Liver (tissue), 8 donors: ENCODE measurements at regions not wholly inside any gene's neighbourhood (a gene's known extent, or its start where the extent isn't known, plus 50 kb on each side); places are given as distances from the start of the nearest gene placed in this dataset.

ENCODE experiments used
- DNase-seq: peaks from one replicate; pipeline ENCODE4 v3.0.0-alpha.2; 2017; ENCODE audit warnings: low spot score
- H3K27ac ChIP-seq, 2 donors: one replicate each; pipeline ENCODE4 v1.7.0; 2013; ENCODE audit warnings: inconsistent platforms in 2 of 2, low read length in 2 of 2, control low read depth in 1 of 2, low read depth in 1 of 2, mild to moderate bottlenecking in 1 of 2
- H3K27me3 ChIP-seq, 4 donors: one replicate each; pipeline versions ENCODE4 v1.6.1 to v1.7.0; 2013; ENCODE audit warnings: low read length in 3 of 4, inconsistent platforms in 1 of 4, mild to moderate bottlenecking in 1 of 4, moderate library complexity in 1 of 4; ENCODE audit not compliant: control insufficient read depth in 4 of 4, insufficient read depth in 4 of 4
- H3K36me3 ChIP-seq, 4 donors: one replicate each; pipeline versions ENCODE4 v1.6.1 to v1.7.0; 2013; ENCODE audit warnings: low read length in 3 of 4, mild to moderate bottlenecking in 3 of 4, low read depth in 1 of 4, moderate library complexity in 1 of 4; ENCODE audit not compliant: control insufficient read depth in 4 of 4, insufficient read depth in 3 of 4
- H3K4me1 ChIP-seq, 4 donors: one replicate each; pipeline versions ENCODE4 v1.6.1 to v1.7.0; 2013; ENCODE audit warnings: low read length in 3 of 4, mild to moderate bottlenecking in 3 of 4, moderate library complexity in 1 of 4; ENCODE audit not compliant: control insufficient read depth in 4 of 4, insufficient read depth in 4 of 4
- H3K4me3 ChIP-seq, 3 donors: one replicate each; pipeline versions ENCODE4 v1.6.1 to v1.7.0; 2013; ENCODE audit warnings: low read length in 3 of 3, control low read depth in 1 of 3, low read depth in 1 of 3, mild to moderate bottlenecking in 1 of 3
- H3K9ac ChIP-seq, 2 donors: one replicate each; pipeline ENCODE4 v1.7.0; 2013; ENCODE audit warnings: low read length in 2 of 2, mild to moderate bottlenecking in 2 of 2, moderate library complexity in 2 of 2, control low read depth in 1 of 2, low read depth in 1 of 2
- H3K9me3 ChIP-seq, 4 donors: one replicate each; pipeline versions ENCODE4 v1.6.1 to v1.7.0; 2013; ENCODE audit warnings: low read length in 3 of 4; ENCODE audit not compliant: control insufficient read depth in 4 of 4
- CTCF ChIP-seq: fragments of 150-350 bp; IDR thresholded peaks from 2 replicates; pipeline ENCODE4 v1.5.1; 2017; ENCODE audit warnings: improper control_type of control experiment, low read depth, low read length; ENCODE audit not compliant: missing input control
- EGR1 ChIP-seq, 2 donors: IDR thresholded peaks; 2 replicates each; pipeline ENCODE4 v1.6.1; 2016 to 2018; ENCODE audit warnings: antibody characterized with exemption in 2 of 2, low read depth in 2 of 2
- FOXA1 ChIP-seq: IDR thresholded peaks from 2 replicates; pipeline ENCODE4 v1.6.1; 2016; ENCODE audit warnings: antibody characterized with exemption
- FOXA2 ChIP-seq: IDR thresholded peaks from 2 replicates; pipeline ENCODE4 v1.6.1; 2016; ENCODE audit warnings: antibody characterized with exemption
- HNF4A ChIP-seq, 2 donors: conservative IDR thresholded peaks; 2 replicates each; pipeline ENCODE4 v1.6.1; 2016; ENCODE audit warnings: antibody characterized with exemption in 2 of 2, mild to moderate bottlenecking in 2 of 2
- HNF4G ChIP-seq: IDR thresholded peaks from 2 replicates; pipeline ENCODE4 v1.6.1; 2016; ENCODE audit warnings: antibody characterized with exemption
- JUND ChIP-seq, 2 donors: IDR thresholded peaks; 2 replicates each; pipeline ENCODE4 v1.6.1; 2016; ENCODE audit warnings: antibody characterized with exemption in 2 of 2
- MAX ChIP-seq: IDR thresholded peaks from 2 replicates; pipeline ENCODE4 v1.6.1; 2016; ENCODE audit warnings: antibody characterized with exemption
- NR2F2 ChIP-seq: IDR thresholded peaks from 2 replicates; pipeline ENCODE4 v1.6.1; 2016; ENCODE audit warnings: antibody characterized with exemption
- REST ChIP-seq: IDR thresholded peaks from 2 replicates; pipeline ENCODE4 v1.6.1; 2016; ENCODE audit warnings: antibody characterized with exemption, mild to moderate bottlenecking
- RXRA ChIP-seq, 2 donors: IDR thresholded peaks; 2 replicates each; pipeline ENCODE4 v1.6.1; 2017 to 2018; ENCODE audit warnings: antibody characterized with exemption in 2 of 2, mild to moderate bottlenecking in 1 of 2
- SP1 ChIP-seq: IDR thresholded peaks from 2 replicates; pipeline ENCODE4 v1.6.1; 2018; ENCODE audit warnings: antibody characterized with exemption, mild to moderate bottlenecking
- YY1 ChIP-seq: IDR thresholded peaks from 2 replicates; pipeline ENCODE4 v1.6.1; 2016; ENCODE audit warnings: antibody characterized with exemption, mild to moderate bottlenecking
- ZBTB33 ChIP-seq: IDR thresholded peaks from 2 replicates; pipeline ENCODE4 v1.6.1; 2016; ENCODE audit warnings: antibody characterized with exemption
- WGBS: extraction: QIAGEN DNeasy Blood & Tissue Kit; methylation state at CpG from one replicate; pipeline ENCODE4 v1.1.7; 2013; 5-methylcytosine and 5-hydroxymethylcytosine counted together
- donor health status: healthy.
- donor health status: healthy.
- donor health status: healthy.
- donor health status: healthy.
- donor health status: healthy.

GRCh38 chr9:29322240-29322639 lies 1749.0 kb upstream of the C9orf72 start:
- Histone ChIP-seq H3K36me3 (no peaks in the 10 kb centered on the region), H3K4me3 (no peak overlapping the region), H3K4me1 (no peaks in the 10 kb centered on the region), H3K9ac (no peak overlapping the region), H3K9me3 (peaks cover 0 to 2% (median 0%) of the 10 kb centered on the region in 4 donors), H3K27ac (no peak overlapping the region), H3K27me3 (no peaks in the 10 kb centered on the region)
- no peak for DNase-seq
- TF ChIP-seq CTCF (no peak), MAX (no peak), REST (no peak)
- WGBS: 57% methylated on average over 2 of the region's 2 CpGs

GRCh38 chr9:29325894-29326293 lies 1752.6 kb upstream of the C9orf72 start:
- no peaks in the 10 kb centered on the region for H3K27me3 ChIP-seq
- H3K9ac ChIP-seq: no peak overlapping the region
- no peak for DNase-seq
- no peak overlapping the region for H3K27ac ChIP-seq
- H3K9me3 ChIP-seq: peaks cover 0 to 2% (median 0%) of the 10 kb centered on the region in 4 donors
- no peak overlapping the region for H3K4me3 ChIP-seq
- TF ChIP-seq RXRA (IDR thresholded peaks at IDR 0.05): no peak
- TF ChIP-seq FOXA2: no peak
- no peaks in the 10 kb centered on the region for H3K36me3 ChIP-seq
- no peaks in the 10 kb centered on the region for H3K4me1 ChIP-seq

GRCh38 chr9:29332789-29333188 lies 1759.5 kb upstream of the C9orf72 start:
- 70% methylated on average over 2 of the region's 2 CpGs for WGBS
- Histone ChIP-seq H3K9ac (no peak overlapping the region), H3K36me3 (no peaks in the 10 kb centered on the region), H3K9me3 (no peaks in the 10 kb centered on the region), H3K27me3 (no peaks in the 10 kb centered on the region), H3K4me1 (no peaks in the 10 kb centered on the region), H3K4me3 (no peak overlapping the region), H3K27ac (no peak overlapping the region)
- no peak for DNase-seq
- TF ChIP-seq NR2F2: no peak
- no peak for TF ChIP-seq SP1
- no peak for TF ChIP-seq JUND (IDR thresholded peaks at IDR 0.05)
- TF ChIP-seq ZBTB33: no peak
- no peak for TF ChIP-seq YY1
- no peak for TF ChIP-seq CTCF
- TF ChIP-seq FOXA1: no peak
- TF ChIP-seq HNF4A (conservative IDR thresholded peaks at IDR 0.05): no peak
- TF ChIP-seq REST: no peak
- TF ChIP-seq EGR1 (IDR thresholded peaks at IDR 0.05; ENCODE audit: low read depth in 2 of 2): no peak
- TF ChIP-seq RXRA (IDR thresholded peaks at IDR 0.05): no peak
- TF ChIP-seq HNF4G: no peak
- no peak for TF ChIP-seq MAX
